H9 (cell line): ENCODE measurements at regions not wholly inside any gene's neighbourhood (a gene's known extent, or its start where the extent isn't known, plus 50 kb on each side); places are given as distances from the start of the nearest gene placed in this dataset.

Source experiments
- DNase-seq: peaks from one replicate; pipeline ENCODE4 v3.0.0-alpha.2; 2017
- H2AFZ ChIP-seq: one replicate; pipeline ENCODE4 v1.6.1; 2013; ENCODE audit warnings: mild to moderate bottlenecking, low read length, control low read depth, moderate library complexity
- H2AK5ac ChIP-seq: 2 replicates; pipeline ENCODE4 v1.6.1; 2013; ENCODE audit warnings: low read length, control low read depth, mixed read lengths; ENCODE audit not compliant: insufficient read length
- H2BK120ac ChIP-seq: one replicate; pipeline ENCODE4 v1.6.1; 2013; ENCODE audit warnings: low read depth, mild to moderate bottlenecking, low read length, control low read depth, inconsistent platforms; ENCODE audit not compliant: poor library complexity, severe bottlenecking
- H2BK12ac ChIP-seq: 2 replicates; pipeline ENCODE4 v1.6.1; 2013; ENCODE audit warnings: low read length, control low read depth, mixed read lengths, low read depth; ENCODE audit not compliant: insufficient read length
- H2BK15ac ChIP-seq: 2 replicates; pipeline ENCODE4 v1.6.1; 2013; ENCODE audit warnings: low read depth, low read length, control low read depth
- H2BK20ac ChIP-seq: one replicate; pipeline ENCODE4 v1.6.1; 2013; ENCODE audit warnings: low read depth, mild to moderate bottlenecking, low read length, control low read depth, inconsistent platforms; ENCODE audit not compliant: poor library complexity, severe bottlenecking
- H2BK5ac ChIP-seq: 2 replicates; pipeline ENCODE4 v1.6.1; 2013; ENCODE audit warnings: low read length, control low read depth, mixed read lengths; ENCODE audit not compliant: insufficient read length
- H3K14ac ChIP-seq: 2 replicates; pipeline ENCODE4 v1.6.1; 2013; ENCODE audit warnings: low read length, control low read depth; ENCODE audit not compliant: insufficient read depth
- H3K18ac ChIP-seq: 2 replicates; pipeline ENCODE4 v1.6.1; 2013; ENCODE audit warnings: low read depth, mild to moderate bottlenecking, mixed read lengths, low read length, control low read depth; ENCODE audit not compliant: insufficient read length
- H3K23ac ChIP-seq: 2 replicates; pipeline ENCODE4 v1.6.1; 2013; ENCODE audit warnings: low read length, control low read depth, mixed read lengths, low read depth; ENCODE audit not compliant: insufficient read length
- H3K23me2 ChIP-seq: 2 replicates; pipeline ENCODE4 v1.6.1; 2013; ENCODE audit warnings: low read depth, mild to moderate bottlenecking, mixed read lengths, low read length, control low read depth; ENCODE audit not compliant: insufficient read length, poor library complexity, severe bottlenecking
- H3K27ac ChIP-seq: 2 replicates; pipeline ENCODE4 v1.5.1; 2013; ENCODE audit warnings: low read length, control low read depth, mixed read lengths, low read depth; ENCODE audit not compliant: insufficient read length
- H3K27me3 ChIP-seq: 2 replicates; pipeline ENCODE4 v1.6.1; 2013; ENCODE audit warnings: low read length, control low read depth, inconsistent platforms; ENCODE audit not compliant: insufficient read depth
- H3K4ac ChIP-seq: 2 replicates; pipeline ENCODE4 v1.6.1; 2013; ENCODE audit warnings: low read depth, mild to moderate bottlenecking, control low read depth, inconsistent platforms, low read length, moderate library complexity
- H3K4me1 ChIP-seq: 2 replicates; pipeline ENCODE4 v1.6.1; 2013; ENCODE audit warnings: low read length, control low read depth, inconsistent platforms; ENCODE audit not compliant: insufficient read depth
- H3K4me2 ChIP-seq: 2 replicates; pipeline ENCODE4 v1.6.1; 2013; ENCODE audit warnings: low read length, control low read depth, mixed read lengths; ENCODE audit not compliant: insufficient read length, insufficient read depth
- H3K56ac ChIP-seq: 2 replicates; pipeline ENCODE4 v1.6.1; 2013; ENCODE audit warnings: low read depth, mild to moderate bottlenecking, mixed read lengths, low read length, control low read depth; ENCODE audit not compliant: insufficient read length
- H3K79me1 ChIP-seq: 2 replicates; pipeline ENCODE4 v1.6.1; 2013; ENCODE audit warnings: low read depth, mild to moderate bottlenecking, moderate library complexity, low read length, control low read depth, inconsistent platforms; ENCODE audit not compliant: insufficient read depth, poor library complexity, severe bottlenecking
- H3K79me2 ChIP-seq: 2 replicates; pipeline ENCODE4 v1.6.1; 2013; ENCODE audit warnings: low read length, control low read depth, inconsistent platforms; ENCODE audit not compliant: insufficient read depth
- H3K9ac ChIP-seq: 2 replicates; pipeline ENCODE4 v1.6.1; 2013; ENCODE audit warnings: low read length, control low read depth, mixed read lengths; ENCODE audit not compliant: insufficient read length; ENCODE audit errors: extremely low read depth
- H3K9me3 ChIP-seq: one replicate; pipeline ENCODE4 v1.6.1; 2013; ENCODE audit warnings: low read depth, low read length, inconsistent platforms; ENCODE audit not compliant: control insufficient read depth
- H3T11ph ChIP-seq: one replicate; pipeline ENCODE4 v1.6.1; 2013; ENCODE audit warnings: mild to moderate bottlenecking, low read length, control low read depth, inconsistent platforms
- H4K20me1 ChIP-seq: one replicate; pipeline ENCODE4 v1.6.1; 2013; ENCODE audit not compliant: control insufficient read depth, insufficient read length, insufficient read depth
- H4K5ac ChIP-seq: 2 replicates; pipeline ENCODE4 v1.6.1; 2013; ENCODE audit warnings: low read depth, mild to moderate bottlenecking, mixed read lengths, low read length, control low read depth; ENCODE audit not compliant: insufficient read length
- H4K8ac ChIP-seq: replicated peaks from 2 replicates; pipeline ENCODE4 v1.6.1; 2013; ENCODE audit warnings: low read length, control low read depth, mixed read lengths, low read depth; ENCODE audit not compliant: insufficient read length
- H4K91ac ChIP-seq: 2 replicates; pipeline ENCODE4 v1.6.1; 2013; ENCODE audit warnings: low read depth, mild to moderate bottlenecking, moderate library complexity, mixed read lengths, low read length, control low read depth; ENCODE audit not compliant: insufficient read length
- H3K27ac Mint-ChIP-seq, 3 experiments: 2 replicates in 2 of 3; 3 replicates in 1 of 3; pipeline ENCODE4 v1.8.0; 2020 to 2021; ENCODE audit warnings: mixed read lengths in 3 of 3, mild to moderate bottlenecking in 1 of 3, moderate library complexity in 1 of 3
- H3K27me3 Mint-ChIP-seq: 2 replicates; pipeline ENCODE4 v1.8.0; 2021; ENCODE audit warnings: low read depth, mild to moderate bottlenecking, moderate library complexity, mixed read lengths
- H3K36me3 Mint-ChIP-seq, 3 experiments: 2 replicates in 2 of 3; 3 replicates in 1 of 3; pipeline ENCODE4 v1.8.0; 2020 to 2021; ENCODE audit warnings: low read depth in 3 of 3, mixed read lengths in 3 of 3; ENCODE audit not compliant: insufficient read depth in 1 of 3
- H3K4me1 Mint-ChIP-seq, 2 experiments: 2 replicates each; pipeline ENCODE4 v1.8.0; 2020; ENCODE audit warnings: mixed read lengths in 2 of 2
- H3K4me3 Mint-ChIP-seq, 2 experiments: 2 replicates in 1 of 2; 3 replicates in 1 of 2; pipeline ENCODE4 v1.8.0; 2020 to 2021; ENCODE audit warnings: mild to moderate bottlenecking in 2 of 2, mixed read lengths in 2 of 2, moderate library complexity in 1 of 2
- H3K9me3 Mint-ChIP-seq, 2 experiments: 2 replicates in 1 of 2; 3 replicates in 1 of 2; pipeline ENCODE4 v1.8.0; 2020; ENCODE audit warnings: mild to moderate bottlenecking in 2 of 2, mixed read lengths in 2 of 2, moderate library complexity in 1 of 2
- CTCF ChIP-seq: fragments of 200-600 bp; sonication (generic); conservative IDR thresholded peaks from 3 replicates; pipeline ENCODE4 v1.8.0; 2021; ENCODE audit warnings: antibody characterized with exemption, mild to moderate bottlenecking
- WGBS: extraction: QIAGEN DNeasy Blood & Tissue Kit; methylation state at CpG from one replicate; pipeline ENCODE4 v1.1.7; 2013; ENCODE audit warnings: missing lambda C conversion rate, low lambda C conversion rate, mixed read lengths; ENCODE audit not compliant: insufficient read length; ENCODE audit errors: extremely low coverage; 5-methylcytosine and 5-hydroxymethylcytosine counted together

- no peak overlapping the region for H2BK20ac ChIP-seq
- H3K4me2 ChIP-seq: no peak overlapping the region
- Mint-ChIP-seq H3K27ac (no peak overlapping the region), H3K9me3 (no peaks in the 10 kb centered on the region), H3K4me1 (peaks cover 5 to 6% of the 10 kb centered on the region in 2 experiments), H3K27me3 (no peaks in the 10 kb centered on the region; the same call in 1 of the 2 replicates), H3K36me3 (no peaks in the 10 kb centered on the region), H3K4me3 (no peak overlapping the region)
- no peak overlapping the region for H3K9ac ChIP-seq
- H3K23ac ChIP-seq: no peak overlapping the region
- no peak overlapping the region for H3K18ac ChIP-seq
- no peak overlapping the region for H4K5ac ChIP-seq
- H3T11ph ChIP-seq: no peak overlapping the region
- no peaks in the 10 kb centered on the region for H3K23me2 ChIP-seq
- H4K20me1 ChIP-seq: no peaks in the 10 kb centered on the region
- no peak overlapping the region for H2BK15ac ChIP-seq
- H3K79me2 ChIP-seq: no peaks in the 10 kb centered on the region
- H2BK5ac ChIP-seq: no peak overlapping the region
- H3K9me3 ChIP-seq: no peaks in the 10 kb centered on the region
- H3K56ac ChIP-seq: no peak overlapping the region
- no peak overlapping the region for H2BK12ac ChIP-seq
- no peak overlapping the region for H2AK5ac ChIP-seq
- H4K8ac ChIP-seq: no peak overlapping the region
- no peak for TF ChIP-seq CTCF
- H3K14ac ChIP-seq: no peak overlapping the region
- H3K4me1 ChIP-seq: no peaks in the 10 kb centered on the region
- H3K79me1 ChIP-seq: no peaks in the 10 kb centered on the region
- no peak overlapping the region for H3K4ac ChIP-seq
- no peak overlapping the region for H2AFZ ChIP-seq
- no CpG with 5 or more reads among the region's 3 CpGs for WGBS
- H3K27ac ChIP-seq: no peak overlapping the region
- H4K91ac ChIP-seq: no peak overlapping the region
- H3K27me3 ChIP-seq: no peaks in the 10 kb centered on the region; the same call in 1 of the 2 replicates
- no peak for DNase-seq
- no peak overlapping the region for H2BK120ac ChIP-seq
Measured at GRCh38 chr6:113631666-113632065, 225.5 kb upstream of the MARCKS start.
